HG03064 (cell line): ENCODE measurements at regions not wholly inside any gene's neighbourhood (a gene's known extent, or its start where the extent isn't known, plus 50 kb on each side); places are given as distances from the start of the nearest gene placed in this dataset.

Experiments
- ATAC-seq: cut with Tn5 transposase; IDR thresholded peaks from one replicate; pipeline ENCODE4 v1.9.1; 2021; ENCODE audit warnings: low read depth; ENCODE audit not compliant: unreplicated experiment

- ATAC-seq = no peak
Observed at GRCh38 chr2:181240844-181241243, 216.3 kb upstream of the ITGA4 start.

- no peak for ATAC-seq
Observed at GRCh38 chr2:181241366-181241765, 215.8 kb upstream of the ITGA4 start.

GRCh38 chr2:181241797-181242196 lies 215.4 kb upstream of the ITGA4 start:
- ATAC-seq = peak; percentile 90

- ATAC-seq = no peak
Observed at GRCh38 chr2:181242262-181242661, 214.9 kb upstream of the ITGA4 start.

GRCh38 chr2:181243319-181243718 lies 213.9 kb upstream of the ITGA4 start:
- ATAC-seq = no peak

GRCh38 chr2:181250691-181251090 lies 206.5 kb upstream of the ITGA4 start:
- ATAC-seq = no peak

- ATAC-seq = peak; percentile 78
Observed at GRCh38 chr2:181252262-181253148, 204.7 kb upstream of the ITGA4 start.

- ATAC-seq = no peak
Observed at GRCh38 chr2:181253438-181253837, 203.7 kb upstream of the ITGA4 start.

- no peak for ATAC-seq
Observed at GRCh38 chr2:181255651-181256050, 201.5 kb upstream of the ITGA4 start.

- ATAC-seq = no peak
Observed at GRCh38 chr2:181258720-181259119, 198.5 kb upstream of the ITGA4 start.

- ATAC-seq = no peak
Observed at GRCh38 chr2:181262782-181263181, 194.4 kb upstream of the ITGA4 start.

- ATAC-seq = no peak
Observed at GRCh38 chr2:181264001-181264400, 193.2 kb upstream of the ITGA4 start.

GRCh38 chr2:181264441-181264840 lies 192.7 kb upstream of the ITGA4 start:
- ATAC-seq = no peak

GRCh38 chr2:181266614-181267013 lies 190.6 kb upstream of the ITGA4 start:
- no peak for ATAC-seq

- ATAC-seq = peak; percentile 71
Observed at GRCh38 chr2:181268174-181268867, 188.9 kb upstream of the ITGA4 start.

GRCh38 chr2:181273986-181274385 lies 183.2 kb upstream of the ITGA4 start:
- no peak for ATAC-seq

- ATAC-seq = no peak
Observed at GRCh38 chr2:181275643-181276070, 181.5 kb upstream of the ITGA4 start.

GRCh38 chr2:181281206-181281832 lies 175.9 kb upstream of the ITGA4 start:
- ATAC-seq = no peak

- no peak for ATAC-seq
Observed at GRCh38 chr2:181285116-181285515, 172.1 kb upstream of the ITGA4 start.

- ATAC-seq = no peak
Observed at GRCh38 chr2:181289698-181290097, 167.5 kb upstream of the ITGA4 start.

- no peak for ATAC-seq
Observed at GRCh38 chr2:181290182-181290581, 167.0 kb upstream of the ITGA4 start.
